SK-N-SH (cell line): ENCODE measurements at regions not wholly inside any gene's neighbourhood (a gene's known extent, or its start where the extent isn't known, plus 50 kb on each side); places are given as distances from the start of the nearest gene placed in this dataset.

Source experiments
- CTCF ChIA-PET: fragments of 300-600, 350-600 bp; formaldehyde crosslinking; extraction: SDS; loops from one replicate; lab custom pipeline; 2021; lab: Yijun Ruan, JAX
- POLR2A ChIA-PET: fragments of 350-600 bp; sonication (Branson Sonifier 250); formaldehyde crosslinking; extraction: SDS; loops from one replicate; lab custom pipeline; 2020; ENCODE audit warnings: antibody characterized with exemption, inconsistent platforms; lab: Yijun Ruan, JAX
- DNase-seq: peaks from one replicate; pipeline ENCODE4 v3.0.0; 2012
- H2AFZ ChIP-seq: fragments of 200-600 bp; sonication (generic); 2 replicates; pipeline ENCODE4 v1.8.1; 2016; ENCODE audit warnings: antibody characterized with exemption, mild to moderate bottlenecking, low read depth
- H3F3A ChIP-seq: fragments of 200-600 bp; sonication (generic); replicated peaks from 2 replicates; pipeline ENCODE3; 2016; ENCODE audit warnings: antibody characterized with exemption, mild to moderate bottlenecking; ENCODE audit not compliant: insufficient read depth
- H3K27ac ChIP-seq, 2 experiments: fragments of 200-500 bp in 1 of 2; fragments of 200-600 bp in 1 of 2; sonication (Bioruptor generic) in 1 of 2; sonication (generic), shearing (Covaris generic) in 1 of 2; 2 replicates each; pipeline versions ENCODE4 v1.5.1 to v1.6.1; 2014 to 2016; ENCODE audit warnings: low read depth in 2 of 2, inconsistent platforms in 1 of 2, low read length in 1 of 2, mild to moderate bottlenecking in 1 of 2, mixed read lengths in 1 of 2
- H3K27me3 ChIP-seq: fragments of 200-600 bp; sonication (generic), shearing (Covaris generic); 2 replicates; pipeline ENCODE4 v1.6.1; 2016; ENCODE audit warnings: mixed run types; ENCODE audit not compliant: insufficient read depth
- H3K36me3 ChIP-seq, 2 experiments: fragments of 200-500 bp in 1 of 2; fragments of 200-600 bp in 1 of 2; sonication (Bioruptor generic) in 1 of 2; sonication (generic) in 1 of 2; replicated peaks in 1 of 2; 2 replicates each; pipeline versions ENCODE3 to v1.5.1; 2014 to 2016; ENCODE audit warnings: low read length in 1 of 2, mild to moderate bottlenecking in 1 of 2; ENCODE audit not compliant: insufficient read depth in 2 of 2, control insufficient read depth in 1 of 2
- H3K4me1 ChIP-seq, 2 experiments: fragments of 200-500 bp in 1 of 2; fragments of 200-600 bp in 1 of 2; sonication (Bioruptor generic) in 1 of 2; sonication (generic), shearing (Covaris generic) in 1 of 2; 2 replicates each; pipeline versions ENCODE4 v1.5.1 to v1.6.1; 2014 to 2016; ENCODE audit warnings: low read depth in 1 of 2, low read length in 1 of 2, mixed run types in 1 of 2; ENCODE audit not compliant: insufficient read depth in 2 of 2, control insufficient read depth in 1 of 2
- H3K4me2 ChIP-seq: fragments of 200-600 bp; sonication (generic), shearing (Covaris generic); 2 replicates; pipeline ENCODE4 v1.6.1; 2017; ENCODE audit warnings: mixed run types
- H3K4me3 ChIP-seq, 2 experiments: fragments of 200-500 bp in 1 of 2; fragments of 200-600 bp in 1 of 2; sonication (Bioruptor generic) in 1 of 2; sonication (generic), shearing (Covaris generic) in 1 of 2; 2 replicates each; pipeline versions ENCODE4 v1.5.1 to v1.8.1; 2014 to 2016; ENCODE audit warnings: low read depth in 2 of 2, inconsistent platforms in 1 of 2, low read length in 1 of 2, mild to moderate bottlenecking in 1 of 2, mixed read lengths in 1 of 2, moderate library complexity in 1 of 2
- H3K79me2 ChIP-seq: fragments of 200-600 bp; sonication (generic); 2 replicates; pipeline ENCODE4 v1.8.1; 2017; ENCODE audit warnings: mild to moderate bottlenecking; ENCODE audit not compliant: insufficient read depth
- H3K9ac ChIP-seq: fragments of 200-600 bp; sonication (generic); 2 replicates; pipeline ENCODE4 v1.6.1; 2017; ENCODE audit warnings: mixed run types
- H3K9me2 ChIP-seq: fragments of 200-600 bp; sonication (generic); 2 replicates; pipeline ENCODE4 v1.6.1; 2017; ENCODE audit warnings: mixed run types
- H3K9me3 ChIP-seq: fragments of 200-600 bp; sonication (generic); 2 replicates; pipeline ENCODE4 v1.6.1; 2017; ENCODE audit warnings: mixed run types, mild to moderate bottlenecking, moderate library complexity
- H4K20me1 ChIP-seq: fragments of 200-600 bp; sonication (generic); 2 replicates; pipeline ENCODE4 v1.6.1; 2017; ENCODE audit warnings: mild to moderate bottlenecking, mixed run types; ENCODE audit not compliant: insufficient read depth
- ELF1 ChIP-seq: IDR thresholded peaks from 2 replicates; pipeline ENCODE4 v1.4.0; 2012
- EP300 ChIP-seq, 2 experiments: IDR thresholded peaks; 2 replicates each; pipeline versions ENCODE4 v1.4.0 to v1.6.1; 2012; ENCODE audit warnings: borderline replicate concordance in 1 of 2, low read depth in 1 of 2, low read length in 1 of 2
- EZH2phosphoT487 ChIP-seq: fragments of 200-600 bp; sonication (generic); IDR thresholded peaks from 2 replicates; pipeline ENCODE4 v1.6.1; 2017; ENCODE audit warnings: low read depth, mixed run types, mild to moderate bottlenecking, antibody characterized with exemption, moderate library complexity, borderline replicate concordance
- FOSL2 ChIP-seq: IDR thresholded peaks from 2 replicates; pipeline ENCODE4 v1.4.0; 2012; ENCODE audit warnings: low read depth, mild to moderate bottlenecking, moderate library complexity, borderline replicate concordance
- FOXJ3 ChIP-seq: sonication (generic); formaldehyde crosslinking; IDR thresholded peaks from 2 replicates; pipeline ENCODE4 v1.5.1; 2020; ENCODE audit warnings: mild to moderate bottlenecking, missing genetic modification reagents
- FOXM1 ChIP-seq: IDR thresholded peaks from 2 replicates; pipeline ENCODE4 v1.4.0; 2012; ENCODE audit warnings: low read depth, mild to moderate bottlenecking
- GABPA ChIP-seq: IDR thresholded peaks from 2 replicates; pipeline ENCODE4 v1.4.0; 2012; ENCODE audit warnings: low read depth, mild to moderate bottlenecking
- GATA2 ChIP-seq: sonication (generic); formaldehyde crosslinking; IDR thresholded peaks from 2 replicates; pipeline ENCODE4 v1.5.0; 2020; ENCODE audit warnings: mild to moderate bottlenecking, missing genetic modification reagents
- JUND ChIP-seq: IDR thresholded peaks from 2 replicates; pipeline ENCODE4 v1.4.0; 2012
- MXI1 ChIP-seq: IDR thresholded peaks from 2 replicates; pipeline ENCODE4 v1.6.1; 2012; ENCODE audit warnings: mild to moderate bottlenecking, low read depth, low read length, improper control_type of control experiment
- NFIC ChIP-seq: IDR thresholded peaks from 2 replicates; pipeline ENCODE4 v1.4.0; 2012; ENCODE audit warnings: borderline replicate concordance
- NRF1 ChIP-seq: IDR thresholded peaks from 2 replicates; pipeline ENCODE4 v1.6.1; 2012; ENCODE audit warnings: low read depth, mild to moderate bottlenecking, low read length
- POLR2AphosphoS5 ChIP-seq: IDR thresholded peaks from 2 replicates; pipeline ENCODE4 v1.6.1; 2012; ENCODE audit warnings: low read depth, low read length
- RAD21 ChIP-seq: IDR thresholded peaks from 2 replicates; pipeline ENCODE4 v1.6.1; 2012; ENCODE audit warnings: mild to moderate bottlenecking, low read length
- RFX5 ChIP-seq: IDR thresholded peaks from 2 replicates; pipeline ENCODE4 v1.6.1; 2012; ENCODE audit warnings: mild to moderate bottlenecking, improper control_type of control experiment, low read length
- SMC3 ChIP-seq: IDR thresholded peaks from 2 replicates; pipeline ENCODE4 v1.6.1; 2012; ENCODE audit warnings: low read depth, low read length, improper control_type of control experiment
- TAF1 ChIP-seq: IDR thresholded peaks from 2 replicates; pipeline ENCODE4 v1.6.1; 2012; ENCODE audit warnings: low read depth, mild to moderate bottlenecking, low read length, moderate library complexity, borderline replicate concordance
- TEAD4 ChIP-seq: IDR thresholded peaks from 2 replicates; pipeline ENCODE4 v1.4.0; 2012; ENCODE audit warnings: mild to moderate bottlenecking, borderline replicate concordance; ENCODE audit not compliant: insufficient read depth
- YY1 ChIP-seq: IDR thresholded peaks from 2 replicates; pipeline ENCODE4 v1.4.0; 2012; ENCODE audit warnings: low read depth, mild to moderate bottlenecking
- WGBS: methylation state at CpG from one replicate; pipeline ENCODE4 v1.1.6; 2017; ENCODE audit warnings: low lambda C conversion rate; 5-methylcytosine and 5-hydroxymethylcytosine counted together
- TF ChIP-seq, protein P1 (sequence below): IDR thresholded peaks from 2 replicates; pipeline ENCODE4 v1.4.0; 2012; ENCODE audit warnings: low read depth, borderline replicate concordance
- TF ChIP-seq, protein P2 (sequence below): fragments of 200-600 bp; sonication (generic); IDR thresholded peaks from 2 replicates; pipeline ENCODE4 v1.6.1; 2017; ENCODE audit warnings: antibody characterized with exemption, mild to moderate bottlenecking, moderate library complexity
- TF ChIP-seq, protein P3 (sequence below): IDR thresholded peaks from 2 replicates; pipeline ENCODE4; 2012

DNA sequence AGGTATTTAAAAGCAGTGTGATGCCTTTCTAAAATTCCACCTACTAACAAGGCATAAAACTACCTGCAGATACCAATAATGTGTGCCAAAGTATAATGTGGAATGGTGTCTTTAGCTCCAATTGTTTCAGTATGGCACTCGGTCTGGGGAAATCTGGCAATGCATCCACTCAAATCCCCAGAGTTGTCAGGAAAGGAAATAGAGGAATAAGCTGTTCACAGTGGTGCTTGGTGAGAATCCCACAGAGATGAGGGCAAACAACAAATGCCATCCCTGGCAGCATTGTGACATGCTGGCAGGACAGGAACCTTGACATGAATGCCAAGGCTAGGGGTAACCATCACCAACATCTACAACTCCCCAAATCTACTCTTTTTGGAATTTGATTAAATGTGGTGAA, 240.7 kb downstream of the BARHL2 start (continued):
- TF ChIP-seq NFIC: no peak
- TF ChIP-seq SMC3: no peak
- no peak for TF ChIP-seq FOXM1

DNA sequence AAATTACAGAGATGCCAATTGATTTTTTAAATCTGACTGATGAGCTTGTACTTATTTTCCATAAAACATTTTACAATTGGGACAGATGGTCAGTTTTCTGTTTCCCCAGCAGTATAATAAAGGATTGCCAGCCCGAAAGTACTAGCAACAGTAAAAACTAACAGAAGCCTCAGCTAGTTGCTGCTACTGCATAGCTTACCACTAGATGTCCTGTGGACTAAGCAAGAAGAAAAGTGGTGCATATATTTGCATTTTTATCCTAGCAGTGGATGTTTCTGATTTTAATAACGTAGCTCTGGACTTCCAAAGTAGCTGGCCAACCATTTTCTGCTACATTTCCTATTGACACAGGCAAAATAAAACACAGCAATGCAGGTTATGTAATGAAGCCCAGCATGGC, 241.5 kb downstream of the BARHL2 start:
- Histone ChIP-seq H3F3A (no peaks in the 10 kb centered on the region), H3K27ac (no peak overlapping the region), H3K36me3 (no peaks in the 10 kb centered on the region), H3K9ac (no peak overlapping the region), H3K9me2 (no peaks in the 10 kb centered on the region), H3K4me3 (no peak overlapping the region), H3K4me2 (no peak overlapping the region), H4K20me1 (no peaks in the 10 kb centered on the region), H3K27me3 (peaks cover 12% of the 10 kb centered on the region; the same call in 1 of the 2 replicates), H3K4me1 (no peaks in the 10 kb centered on the region; a peak in 1 of 4 replicates), H2AFZ (no peak overlapping the region), H3K9me3 (no peaks in the 10 kb centered on the region), H3K79me2 (no peaks in the 10 kb centered on the region)
- ChIA-PET CTCF (interaction anchor here (1.1 kb wide), 1 partner anchor 12 kb away, joined by 3 read pairs; no protein-coding TSS in a partner anchor), POLR2A (no interaction called here)
- no peak for DNase-seq
- 0% methylated on average over 2 of the region's 2 CpGs for WGBS
- TF ChIP-seq, protein P1, sequence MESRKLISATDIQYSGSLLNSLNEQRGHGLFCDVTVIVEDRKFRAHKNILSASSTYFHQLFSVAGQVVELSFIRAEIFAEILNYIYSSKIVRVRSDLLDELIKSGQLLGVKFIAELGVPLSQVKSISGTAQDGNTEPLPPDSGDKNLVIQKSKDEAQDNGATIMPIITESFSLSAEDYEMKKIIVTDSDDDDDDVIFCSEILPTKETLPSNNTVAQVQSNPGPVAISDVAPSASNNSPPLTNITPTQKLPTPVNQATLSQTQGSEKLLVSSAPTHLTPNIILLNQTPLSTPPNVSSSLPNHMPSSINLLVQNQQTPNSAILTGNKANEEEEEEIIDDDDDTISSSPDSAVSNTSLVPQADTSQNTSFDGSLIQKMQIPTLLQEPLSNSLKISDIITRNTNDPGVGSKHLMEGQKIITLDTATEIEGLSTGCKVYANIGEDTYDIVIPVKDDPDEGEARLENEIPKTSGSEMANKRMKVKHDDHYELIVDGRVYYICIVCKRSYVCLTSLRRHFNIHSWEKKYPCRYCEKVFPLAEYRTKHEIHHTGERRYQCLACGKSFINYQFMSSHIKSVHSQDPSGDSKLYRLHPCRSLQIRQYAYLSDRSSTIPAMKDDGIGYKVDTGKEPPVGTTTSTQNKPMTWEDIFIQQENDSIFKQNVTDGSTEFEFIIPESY: no peak
- TF ChIP-seq, protein P2, sequence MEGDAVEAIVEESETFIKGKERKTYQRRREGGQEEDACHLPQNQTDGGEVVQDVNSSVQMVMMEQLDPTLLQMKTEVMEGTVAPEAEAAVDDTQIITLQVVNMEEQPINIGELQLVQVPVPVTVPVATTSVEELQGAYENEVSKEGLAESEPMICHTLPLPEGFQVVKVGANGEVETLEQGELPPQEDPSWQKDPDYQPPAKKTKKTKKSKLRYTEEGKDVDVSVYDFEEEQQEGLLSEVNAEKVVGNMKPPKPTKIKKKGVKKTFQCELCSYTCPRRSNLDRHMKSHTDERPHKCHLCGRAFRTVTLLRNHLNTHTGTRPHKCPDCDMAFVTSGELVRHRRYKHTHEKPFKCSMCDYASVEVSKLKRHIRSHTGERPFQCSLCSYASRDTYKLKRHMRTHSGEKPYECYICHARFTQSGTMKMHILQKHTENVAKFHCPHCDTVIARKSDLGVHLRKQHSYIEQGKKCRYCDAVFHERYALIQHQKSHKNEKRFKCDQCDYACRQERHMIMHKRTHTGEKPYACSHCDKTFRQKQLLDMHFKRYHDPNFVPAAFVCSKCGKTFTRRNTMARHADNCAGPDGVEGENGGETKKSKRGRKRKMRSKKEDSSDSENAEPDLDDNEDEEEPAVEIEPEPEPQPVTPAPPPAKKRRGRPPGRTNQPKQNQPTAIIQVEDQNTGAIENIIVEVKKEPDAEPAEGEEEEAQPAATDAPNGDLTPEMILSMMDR: peak; percentile 37

DNA sequence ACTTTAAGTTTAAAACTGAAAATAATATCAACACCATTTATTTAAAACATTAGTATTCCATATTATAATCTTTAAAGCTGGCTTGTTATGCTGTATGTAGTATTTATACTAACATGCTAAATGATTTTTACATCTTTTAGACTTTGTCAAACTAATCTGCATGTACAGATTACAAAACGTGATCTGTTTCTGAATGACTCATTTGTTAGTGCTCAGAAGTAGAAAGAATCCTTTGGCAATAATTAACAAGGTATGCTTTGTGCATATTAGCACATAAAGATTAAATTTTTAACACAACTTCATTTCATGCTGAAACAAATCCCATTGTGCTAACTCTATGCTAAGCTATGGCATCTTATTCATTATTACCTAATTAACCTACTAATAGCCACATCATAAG, 242.4 kb downstream of the BARHL2 start:
- H3K79me2 ChIP-seq: no peaks in the 10 kb centered on the region
- no peaks in the 10 kb centered on the region for H3K9me2 ChIP-seq
- no peaks in the 10 kb centered on the region; a peak in 1 of 4 replicates for H3K4me1 ChIP-seq
- no peak for TF ChIP-seq NRF1
- TF ChIP-seq YY1: no peak
- TF ChIP-seq GATA2 (CRISPR knock-in tag): no peak
- no peak for TF ChIP-seq JUND
- no peak for TF ChIP-seq POLR2AphosphoS5
- no peak for TF ChIP-seq ELF1
- no peak for TF ChIP-seq RAD21
- TF ChIP-seq GABPA: no peak
- TF ChIP-seq RFX5: no peak
- TF ChIP-seq EP300 (IDR thresholded peaks at IDR 0.05; ENCODE audit: borderline replicate concordance in 1 of 2, low read depth in 1 of 2, low read length in 1 of 2): no peak
- no peak for TF ChIP-seq TEAD4
- no peak for TF ChIP-seq TAF1
- TF ChIP-seq FOXM1: no peak
- TF ChIP-seq, protein P3, sequence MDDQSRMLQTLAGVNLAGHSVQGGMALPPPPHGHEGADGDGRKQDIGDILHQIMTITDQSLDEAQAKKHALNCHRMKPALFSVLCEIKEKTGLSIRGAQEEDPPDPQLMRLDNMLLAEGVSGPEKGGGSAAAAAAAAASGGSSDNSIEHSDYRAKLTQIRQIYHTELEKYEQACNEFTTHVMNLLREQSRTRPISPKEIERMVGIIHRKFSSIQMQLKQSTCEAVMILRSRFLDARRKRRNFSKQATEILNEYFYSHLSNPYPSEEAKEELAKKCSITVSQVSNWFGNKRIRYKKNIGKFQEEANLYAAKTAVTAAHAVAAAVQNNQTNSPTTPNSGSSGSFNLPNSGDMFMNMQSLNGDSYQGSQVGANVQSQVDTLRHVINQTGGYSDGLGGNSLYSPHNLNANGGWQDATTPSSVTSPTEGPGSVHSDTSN: no peak
- TF ChIP-seq MXI1: no peak
- no peak for TF ChIP-seq FOSL2
- no peak for TF ChIP-seq FOXJ3 (CRISPR knock-in tag)
- TF ChIP-seq EZH2phosphoT487: no peak
- no peak overlapping the region for H2AFZ ChIP-seq
- no peak overlapping the region for H3K4me3 ChIP-seq
- H3K27ac ChIP-seq: no peak overlapping the region
- no peaks in the 10 kb centered on the region for H3F3A ChIP-seq
- POLR2A ChIA-PET: no interaction called here
- H3K27me3 ChIP-seq: peaks cover 12% of the 10 kb centered on the region; the same call in 1 of the 2 replicates
- H3K9ac ChIP-seq: no peak overlapping the region
- no peak for DNase-seq
- no peaks in the 10 kb centered on the region for H4K20me1 ChIP-seq
- no peak overlapping the region for H3K4me2 ChIP-seq
- no peaks in the 10 kb centered on the region for H3K36me3 ChIP-seq
- no peaks in the 10 kb centered on the region for H3K9me3 ChIP-seq
- WGBS: 0% methylated on average over 1 of the region's 1 CpG
- CTCF ChIA-PET: no interaction called here
